ENCODE measurements at regions not wholly inside any gene's neighbourhood (a gene's known extent, or its start where the extent isn't known, plus 50 kb on each side); places are given as distances from the start of the nearest gene placed in this dataset.
"Not testable (repeated sequence)": the region's sequence is repeated elsewhere in the genome, so short reads cannot be mapped to it uniquely, and the experiment has no call there.

DNA sequence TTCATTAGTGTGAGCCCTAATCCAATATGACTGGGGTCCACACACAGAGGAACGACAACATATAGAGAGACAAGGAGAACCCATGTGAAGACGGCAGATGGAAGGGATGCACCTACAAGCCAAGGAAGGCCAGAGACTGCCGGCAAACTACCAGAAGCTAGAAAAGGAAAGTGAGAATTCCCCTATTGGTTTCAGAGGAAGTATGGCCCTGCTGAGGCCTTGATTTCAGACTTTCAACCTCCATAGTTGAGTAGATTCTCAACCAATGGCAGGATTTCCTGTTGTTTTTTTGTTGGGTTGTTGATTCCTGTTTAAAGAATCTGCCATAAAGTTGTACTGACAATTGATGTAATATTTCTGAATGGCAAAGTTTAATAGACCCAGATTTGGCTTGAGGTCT lies 241.5 kb downstream of the SATB2 start:
- DNase-seq: no peak

DNA sequence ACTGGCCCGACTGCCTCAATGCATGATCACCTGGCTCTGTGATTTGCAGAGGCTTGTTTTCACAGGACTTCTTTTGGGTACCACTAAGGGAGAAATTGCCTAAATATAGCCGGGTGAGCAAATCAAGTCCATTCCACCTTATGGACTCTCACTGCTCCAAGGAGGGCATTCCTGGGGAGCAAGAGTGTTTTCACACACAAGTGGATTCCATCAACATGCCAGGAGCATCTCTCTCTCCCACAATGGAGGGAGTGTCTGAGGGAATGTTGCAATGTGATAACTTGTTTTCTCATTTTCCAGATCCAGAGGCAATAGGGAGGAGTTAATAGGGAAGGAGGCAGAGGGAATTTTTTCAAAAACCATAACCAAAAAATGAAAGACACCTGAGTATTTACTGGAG lies 250.7 kb downstream of the SATB2 start:
- DNase-seq: no peak

DNA sequence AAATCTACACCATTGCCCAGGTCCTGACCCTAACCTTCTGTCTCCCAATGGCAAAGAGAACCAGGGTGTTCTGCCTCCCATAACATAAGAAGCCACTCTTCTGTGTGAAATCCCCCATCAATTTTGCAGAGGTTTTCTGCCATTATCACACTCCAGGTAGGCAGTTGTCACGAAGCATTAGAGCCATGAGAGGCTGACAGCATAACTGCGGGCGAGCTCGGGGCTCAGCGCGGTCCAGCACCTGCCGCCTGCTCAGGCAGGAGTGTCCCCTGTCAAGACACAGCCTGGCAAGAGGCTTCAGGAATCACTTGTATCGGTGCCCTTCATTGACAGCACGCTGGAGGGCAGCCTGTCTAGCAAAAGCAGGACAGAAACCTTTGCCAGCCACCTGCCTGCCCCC lies 251.2 kb downstream of the SATB2 start:
- no peak for DNase-seq

DNA sequence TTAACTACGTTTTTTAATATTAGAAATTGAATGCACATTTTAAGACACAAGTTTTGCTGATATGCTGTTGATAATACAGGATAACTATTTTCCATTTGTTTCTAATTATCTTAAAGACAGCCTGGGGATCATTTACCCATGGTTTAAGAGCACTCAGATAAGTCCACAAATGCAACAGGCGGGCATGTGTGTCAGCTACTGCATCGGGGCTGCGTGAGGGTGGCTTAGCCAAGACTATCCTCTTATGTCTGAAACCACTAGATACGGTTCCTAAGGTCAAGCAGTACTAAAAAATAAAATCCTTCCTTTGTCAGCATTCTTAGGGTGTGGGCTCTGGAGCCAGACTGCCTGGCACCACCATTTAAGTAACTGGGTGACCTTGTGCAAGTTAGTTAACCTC lies 254.8 kb downstream of the SATB2 start:
- DNase-seq: no peak

DNA sequence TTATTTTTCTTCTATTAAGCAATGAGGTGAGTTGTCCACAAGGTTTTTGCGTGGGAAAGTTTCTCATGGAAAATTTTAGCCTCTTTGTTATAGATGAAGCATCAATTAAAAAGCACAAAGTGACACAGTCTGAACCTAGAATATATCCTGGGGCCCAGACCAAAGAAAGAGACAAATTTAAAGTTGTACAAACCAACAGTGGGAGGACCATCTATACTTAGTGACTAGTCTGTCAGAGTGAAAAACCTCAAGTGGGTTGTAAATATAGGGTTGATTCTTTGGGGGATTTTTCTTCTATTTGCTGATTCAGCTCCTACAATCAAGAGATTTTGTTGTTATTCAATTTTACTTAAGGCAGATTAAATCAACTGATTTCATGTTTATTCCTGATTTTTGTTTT lies 256.2 kb downstream of the SATB2 start:
- DNase-seq: no peak

DNA sequence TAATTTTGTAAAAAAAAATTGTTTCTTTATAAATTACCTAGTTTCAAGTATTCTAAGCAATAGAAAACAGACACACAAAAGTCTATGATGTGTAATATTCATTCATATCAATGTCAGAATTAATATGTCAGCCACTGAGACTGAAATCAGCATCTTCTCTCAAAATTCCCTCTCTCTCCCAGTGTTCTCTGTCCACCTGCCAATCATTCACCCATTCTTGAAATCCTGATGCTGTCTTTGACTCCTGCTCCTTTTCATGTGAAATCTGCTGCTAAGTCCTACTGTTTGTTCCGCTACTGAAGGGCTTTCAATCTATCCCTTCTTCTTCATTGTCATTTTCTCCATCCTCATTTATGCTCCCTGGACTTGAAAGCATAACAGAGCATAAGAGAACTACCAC lies 257.9 kb downstream of the SATB2 start:
- no peak for DNase-seq

DNA sequence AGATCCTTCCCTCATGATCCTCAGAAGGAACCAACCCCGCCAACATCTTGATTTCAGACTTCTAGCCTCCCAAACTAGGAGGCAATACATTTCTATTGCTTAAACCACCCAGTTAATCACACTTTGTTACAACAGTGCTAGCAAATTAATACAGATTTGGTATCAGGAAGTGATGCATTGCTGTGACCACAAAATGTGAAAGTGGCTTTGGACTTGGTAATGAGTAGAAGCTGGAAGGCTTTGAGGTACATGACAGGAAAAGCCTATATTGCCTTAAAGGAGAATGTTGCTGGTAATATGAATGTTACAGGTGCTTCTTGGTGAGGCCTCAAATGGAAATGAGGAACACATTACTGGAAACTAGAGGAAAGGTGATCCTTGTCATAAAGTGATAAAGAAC lies 260.3 kb downstream of the SATB2 start:
- DNase-seq: no peak

DNA sequence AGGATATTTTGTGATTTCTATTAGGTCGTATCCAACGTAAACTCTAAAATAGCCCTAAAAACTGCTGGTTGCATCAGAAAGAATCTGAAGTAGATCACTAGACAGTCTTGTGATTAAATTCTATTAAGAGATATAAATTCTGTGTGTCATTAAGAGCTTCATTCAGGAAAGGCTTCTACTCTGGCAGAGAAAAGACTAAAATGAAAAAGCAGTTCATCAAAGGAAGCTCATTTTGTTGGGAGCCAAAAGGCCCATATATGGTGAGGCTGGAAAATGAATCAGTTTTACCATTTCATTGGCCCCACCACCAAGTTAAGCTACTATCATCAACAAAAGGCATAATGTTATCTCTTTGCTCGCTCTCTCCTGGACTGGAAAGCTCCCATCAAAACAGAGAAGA lies 261.1 kb downstream of the SATB2 start:
- no peak for DNase-seq

DNA sequence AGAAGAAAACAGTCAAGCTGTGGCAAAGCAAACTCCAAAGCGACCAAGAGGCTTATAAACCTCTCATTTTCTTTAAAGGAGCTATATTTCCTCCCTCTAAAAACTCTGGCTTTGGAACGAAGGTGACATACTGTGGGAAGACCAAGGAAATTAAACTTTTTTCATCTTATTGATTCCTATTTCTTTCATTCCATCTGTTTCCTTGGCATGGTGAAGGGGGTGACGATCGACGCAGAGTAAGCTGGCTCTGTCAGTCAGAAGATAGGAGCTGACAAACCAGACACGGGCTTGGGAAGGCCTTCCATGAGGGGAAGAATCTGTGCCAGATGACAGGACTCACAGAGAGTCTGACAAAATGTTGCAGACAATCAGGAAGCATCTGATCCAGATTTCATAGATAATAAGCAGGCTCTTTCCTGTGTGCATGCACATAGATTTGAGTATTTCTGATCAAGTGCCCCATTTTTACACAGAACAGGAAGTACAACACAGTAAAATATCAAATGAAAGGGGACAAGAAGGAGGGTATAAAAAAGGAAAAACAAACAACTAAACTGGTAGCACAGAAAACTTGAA lies 261.7 kb downstream of the SATB2 start:
- no peak for DNase-seq

DNA sequence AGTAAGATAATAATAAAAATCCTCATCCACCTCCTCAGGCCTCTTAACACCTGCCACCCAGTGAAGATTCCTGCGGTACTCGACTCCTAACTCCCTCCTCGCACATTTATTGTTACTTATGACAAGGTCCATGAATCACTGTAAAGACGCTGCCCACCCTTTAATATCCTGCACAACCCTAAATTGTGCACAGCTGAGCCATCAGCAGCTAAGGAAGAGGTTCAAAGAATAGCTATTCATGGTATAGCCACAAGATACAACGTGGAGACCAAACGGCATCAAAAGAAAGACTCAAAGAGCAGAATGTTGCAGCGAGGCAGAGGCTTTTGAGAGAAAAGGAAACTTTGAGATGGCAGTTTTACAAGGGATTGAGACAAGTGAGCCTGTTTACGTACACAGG lies 266.3 kb downstream of the SATB2 start:
- DNase-seq: no peak

DNA sequence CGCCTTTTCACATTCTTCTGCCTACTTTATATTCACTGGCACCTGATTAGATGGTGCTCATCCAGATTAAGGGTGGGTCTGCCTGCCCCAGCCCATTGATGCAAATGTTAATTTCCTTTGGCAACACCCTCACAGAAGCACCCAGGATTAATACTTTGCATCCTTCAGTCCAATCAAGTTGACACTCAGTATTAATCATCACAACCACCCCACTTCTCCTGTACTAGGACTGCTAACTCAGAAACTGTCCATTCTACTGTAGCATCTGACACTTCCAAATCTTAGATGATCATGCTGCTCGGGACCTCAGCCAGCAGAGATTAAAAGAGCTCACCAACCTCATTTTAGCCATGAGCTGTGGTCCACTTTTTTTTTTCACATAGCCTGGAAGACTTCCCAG lies 268.5 kb downstream of the SATB2 start:
- no peak for DNase-seq

DNA sequence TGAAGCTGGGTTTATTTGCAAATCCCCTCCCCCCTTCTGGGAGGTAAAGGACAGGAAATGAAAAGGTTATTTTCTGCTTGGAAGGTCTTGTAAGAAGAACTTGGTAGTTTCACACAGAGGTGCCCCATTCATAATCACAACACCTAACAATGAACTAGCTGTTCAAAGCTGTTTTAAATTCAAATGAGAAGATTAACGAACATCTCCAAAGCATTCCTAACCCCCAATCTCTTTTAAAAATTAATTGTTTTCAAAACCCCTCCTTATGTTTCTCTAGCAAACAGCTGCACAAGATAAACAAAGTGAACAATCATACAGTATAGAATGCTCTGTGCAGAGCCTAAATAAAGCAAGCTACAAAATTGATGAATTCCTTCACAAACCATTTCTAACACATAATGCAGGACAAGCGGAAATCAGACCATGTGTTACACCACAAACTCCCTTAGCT lies 271.4 kb downstream of the SATB2 start:
- no peak for DNase-seq

DNA sequence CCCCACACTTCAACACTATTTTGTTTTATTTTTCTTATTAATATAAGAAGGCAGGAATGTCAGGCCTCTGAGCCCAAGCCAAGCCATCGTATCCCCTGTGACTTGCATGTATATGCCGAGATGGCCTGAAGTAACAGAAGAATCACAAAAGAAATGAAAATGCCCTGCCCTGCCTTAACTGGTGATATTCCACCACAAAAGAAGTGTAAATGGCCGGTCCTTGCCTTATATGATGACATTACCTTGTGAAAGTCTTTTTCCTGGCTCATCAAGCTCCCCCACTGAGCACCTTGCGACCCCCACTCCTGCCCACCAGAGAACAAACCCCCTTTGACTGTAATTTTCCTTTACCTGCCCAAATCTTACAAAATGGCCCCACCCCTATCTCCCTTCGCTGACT lies 272.6 kb downstream of the SATB2 start:
- not testable (repeated sequence) for DNase-seq

DNA sequence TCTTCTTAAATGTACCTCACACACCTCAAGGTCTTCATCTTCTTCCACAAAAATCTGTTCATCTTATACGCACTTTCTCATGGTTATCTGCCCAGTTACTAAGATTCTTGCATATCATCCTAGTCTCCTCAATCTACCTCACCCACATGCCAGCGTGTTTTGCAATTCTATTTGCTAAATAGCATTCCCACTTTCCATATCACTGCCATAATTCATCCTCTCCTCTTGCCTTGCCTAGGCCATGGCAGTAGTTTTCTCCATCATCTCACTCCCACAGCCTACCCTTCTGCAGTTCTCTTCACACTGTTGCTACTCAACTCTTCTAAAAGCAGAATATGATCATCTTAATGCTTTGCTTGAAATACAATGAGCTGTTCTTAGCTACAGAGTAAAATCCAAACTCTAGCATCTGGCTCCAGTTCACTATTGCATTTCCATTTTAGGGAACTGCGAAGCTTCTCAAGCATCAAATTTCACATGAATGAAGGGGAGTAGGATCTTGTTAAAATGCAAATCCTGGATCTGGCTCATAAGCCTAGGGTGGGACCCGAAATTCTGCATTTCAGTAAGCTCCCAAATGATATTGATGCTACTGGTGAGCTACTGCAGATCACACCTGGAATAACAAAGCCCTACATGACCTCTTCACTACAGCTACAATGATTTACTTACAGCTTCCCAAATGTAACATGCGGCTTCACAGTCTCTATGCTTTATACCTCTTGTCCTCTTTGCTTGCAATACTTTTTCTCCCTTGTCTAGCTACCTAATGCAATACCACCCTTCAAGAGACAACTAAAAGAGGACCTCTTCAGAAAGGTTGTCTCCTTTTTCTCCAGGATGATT lies 293.9 kb downstream of the SATB2 start:
- DNase-seq: no peak

DNA sequence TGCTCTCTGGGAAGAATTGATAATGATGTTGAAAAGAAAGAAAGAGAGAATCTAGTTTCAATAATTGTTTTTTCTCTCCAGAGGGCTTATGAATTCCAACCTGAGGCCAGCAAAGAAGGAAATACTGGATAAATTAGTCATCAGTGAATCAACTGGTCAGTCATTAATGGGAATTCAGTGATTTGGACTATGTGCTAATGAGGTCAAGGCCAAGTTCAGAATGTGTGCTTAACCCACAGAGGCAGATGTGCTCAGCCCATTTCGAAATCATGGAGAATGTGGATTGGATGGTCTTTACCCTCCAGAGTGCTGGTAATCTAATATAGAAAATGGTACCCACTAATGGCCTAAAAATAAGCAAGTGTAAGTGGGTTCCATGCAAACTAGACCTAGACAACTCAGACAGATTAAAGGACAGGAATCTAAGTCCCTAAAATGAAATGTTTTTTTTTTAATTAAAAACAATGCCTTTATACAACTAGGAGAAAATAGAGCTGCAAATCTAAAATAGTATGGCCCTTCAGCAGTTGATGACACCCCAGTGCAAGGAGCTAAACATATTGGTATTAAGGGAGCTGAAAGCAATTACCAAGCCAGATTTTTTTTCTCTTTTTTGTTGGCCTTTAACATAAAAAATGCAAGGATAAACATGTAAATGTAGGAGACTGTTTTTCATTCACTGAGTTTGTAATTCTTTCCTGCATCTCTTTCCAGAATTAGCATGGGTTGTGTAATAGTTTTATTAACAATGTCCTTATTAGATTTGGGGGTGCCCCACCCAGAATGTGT lies 296.9 kb downstream of the SATB2 start:
- no peak for DNase-seq

DNA sequence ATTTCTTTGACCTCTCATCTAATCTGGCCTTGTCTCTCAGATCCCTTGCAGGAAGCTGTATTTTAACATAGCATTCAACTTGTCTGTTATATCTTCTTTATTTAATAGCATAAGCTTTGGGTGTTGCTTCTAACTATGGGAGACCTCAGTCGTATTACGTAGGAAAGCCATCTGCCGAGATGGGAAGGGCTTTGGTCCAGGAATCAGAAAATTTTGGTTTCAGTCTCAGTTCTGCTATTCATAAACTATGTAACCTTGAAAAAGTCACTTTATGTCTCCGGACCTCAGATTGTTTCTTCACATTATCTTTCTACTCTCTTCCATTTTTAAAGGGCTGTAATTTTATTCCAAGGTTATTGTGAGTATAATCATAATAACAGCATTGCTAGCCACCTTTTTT lies 297.7 kb downstream of the SATB2 start:
- no peak for DNase-seq

DNA sequence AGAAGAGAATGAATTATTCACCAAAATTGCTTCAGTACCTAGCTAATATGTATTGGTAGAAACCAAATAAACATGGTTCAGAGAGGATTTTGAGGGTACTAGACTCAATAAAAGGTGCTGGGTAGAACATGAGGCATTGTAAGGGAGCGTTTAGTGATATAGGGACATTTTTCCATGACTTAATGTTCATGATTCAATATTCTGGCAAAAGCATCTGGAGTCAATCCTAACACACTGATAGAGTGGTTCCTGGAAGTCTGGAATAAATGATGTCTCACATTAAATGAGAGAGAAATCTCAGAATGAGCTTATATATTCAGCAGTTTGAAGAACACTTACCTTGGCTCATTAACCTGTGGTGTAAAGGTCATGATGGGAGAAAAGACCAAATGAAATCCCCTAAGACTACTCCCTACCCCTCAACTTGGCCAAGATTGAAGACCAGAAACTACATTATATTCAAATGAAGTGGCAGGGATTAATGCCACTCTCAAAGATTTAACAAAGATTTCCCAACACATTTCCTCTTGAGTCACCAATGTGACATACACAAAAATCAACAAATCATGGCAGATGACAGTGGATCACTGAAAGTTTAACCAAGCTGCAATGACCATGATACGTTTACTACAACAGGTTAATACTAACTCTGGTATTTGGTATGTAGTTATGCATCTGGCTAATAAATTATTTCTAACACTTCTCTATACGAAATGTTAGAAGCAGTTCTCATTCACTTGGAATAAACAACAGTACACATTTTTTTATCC lies 309.5 kb downstream of the SATB2 start:
- no peak for DNase-seq

DNA sequence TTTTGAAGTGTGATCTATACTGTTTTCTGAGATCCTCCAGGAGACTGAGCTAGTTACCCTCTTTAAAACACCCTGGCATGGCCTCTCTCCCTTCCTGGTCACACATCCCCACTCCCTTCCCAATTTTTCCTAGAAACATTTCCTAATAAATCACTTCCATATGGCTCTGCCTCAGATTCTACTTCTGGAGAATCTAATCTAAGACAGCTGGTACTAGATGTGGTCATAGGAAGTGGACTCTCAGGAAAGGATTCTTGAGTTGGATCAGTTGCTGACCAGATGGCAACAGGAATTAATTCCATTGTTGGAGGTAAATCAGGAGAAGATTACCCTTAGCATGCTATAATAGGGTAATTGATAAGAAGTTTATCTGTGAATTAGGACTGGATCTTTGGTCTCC lies 310.5 kb downstream of the SATB2 start:
- no peak for DNase-seq

DNA sequence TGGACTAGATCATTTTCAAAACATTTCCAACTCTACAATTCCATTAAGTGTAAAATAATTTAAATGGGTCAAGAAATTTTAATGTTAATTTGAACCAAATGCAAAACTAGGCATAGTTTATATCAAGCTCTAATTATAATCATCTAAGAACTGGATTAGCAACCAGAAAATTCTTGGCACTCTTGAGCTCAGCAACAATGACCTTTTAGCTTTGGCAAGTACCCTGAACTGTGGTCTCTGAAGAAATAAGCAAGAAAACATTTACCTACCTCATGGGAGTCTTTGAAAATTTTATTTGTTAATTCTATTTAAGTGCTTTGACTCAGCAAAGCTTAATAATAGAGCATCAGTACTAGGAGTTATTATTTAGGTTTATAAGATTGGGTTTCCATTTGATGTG lies 313.2 kb downstream of the SATB2 start:
- no peak for DNase-seq

DNA sequence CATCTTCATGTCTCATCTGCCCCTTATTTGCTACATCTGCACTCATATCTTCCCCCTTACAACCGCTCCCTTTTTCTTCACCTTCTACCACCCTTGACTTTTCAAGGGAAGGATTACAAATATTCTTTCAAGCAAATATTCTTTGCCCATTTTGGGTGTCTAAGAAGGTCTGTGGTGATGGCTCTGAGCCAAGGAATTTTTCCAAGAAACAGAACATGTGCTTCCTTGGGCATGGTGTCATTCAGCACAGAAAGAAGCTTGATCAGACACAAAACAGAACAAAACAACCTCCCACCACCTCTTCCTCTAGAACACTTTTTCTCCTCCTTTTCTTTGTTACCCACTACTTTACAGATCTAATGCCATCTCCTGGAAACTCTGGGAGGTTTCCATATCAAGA lies 313.7 kb downstream of the SATB2 start:
- DNase-seq: no peak

DNA sequence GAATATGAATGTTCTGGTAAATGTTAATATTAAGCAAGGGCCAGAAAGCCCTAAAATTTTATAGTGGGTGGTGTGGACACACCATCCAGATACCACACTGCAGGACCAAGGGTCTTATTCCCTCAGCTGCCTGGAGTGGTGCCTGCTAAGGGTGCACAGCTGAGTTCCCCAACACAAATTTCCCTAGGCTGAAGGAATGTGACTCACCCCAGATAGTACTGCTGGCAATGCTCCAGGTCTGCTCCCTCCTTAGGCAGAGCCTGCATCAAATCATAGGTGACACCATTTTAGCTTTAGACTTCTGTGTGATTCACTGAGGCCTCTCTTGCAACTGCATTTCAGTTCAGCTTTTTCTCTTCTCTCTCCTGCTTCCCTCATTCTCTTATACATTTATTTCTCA lies 321.1 kb downstream of the SATB2 start:
- peak in 1 of 58 donors; percentile 1 for DNase-seq

DNA sequence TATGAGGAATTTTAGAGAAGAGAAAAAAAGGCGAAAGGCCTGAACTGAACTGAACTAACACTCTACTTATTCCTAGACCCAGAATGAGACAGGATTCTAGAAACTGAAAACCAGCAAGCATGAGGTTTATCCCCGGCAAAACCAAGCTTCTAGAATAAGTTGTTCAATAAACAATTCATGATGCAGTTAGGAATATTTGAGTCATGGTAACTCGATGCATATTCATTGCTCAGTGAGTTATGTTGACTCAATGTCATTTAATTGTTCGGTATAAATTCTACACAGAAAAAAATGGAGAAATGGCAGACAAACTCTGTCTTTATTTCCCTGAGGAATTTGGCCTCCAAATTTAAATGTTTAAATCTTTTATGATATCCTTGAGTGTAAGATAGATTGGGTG lies 321.5 kb downstream of the SATB2 start:
- no peak for DNase-seq
